GM20000 (cell line): ENCODE measurements at regions not wholly inside any gene's neighbourhood (a gene's known extent, or its start where the extent isn't known, plus 50 kb on each side); places are given as distances from the start of the nearest gene placed in this dataset.

Experiments
- DNase-seq: peaks from one replicate; pipeline ENCODE4 v3.0.0; 2012; ENCODE audit warnings: low spot score
- TF ChIP-seq, protein P1 (sequence below): IDR thresholded peaks from 2 replicates; pipeline ENCODE4 v1.5.1; 2012; ENCODE audit warnings: mild to moderate bottlenecking, control low read depth; ENCODE audit errors: extremely low read depth, missing control alignments

DNA sequence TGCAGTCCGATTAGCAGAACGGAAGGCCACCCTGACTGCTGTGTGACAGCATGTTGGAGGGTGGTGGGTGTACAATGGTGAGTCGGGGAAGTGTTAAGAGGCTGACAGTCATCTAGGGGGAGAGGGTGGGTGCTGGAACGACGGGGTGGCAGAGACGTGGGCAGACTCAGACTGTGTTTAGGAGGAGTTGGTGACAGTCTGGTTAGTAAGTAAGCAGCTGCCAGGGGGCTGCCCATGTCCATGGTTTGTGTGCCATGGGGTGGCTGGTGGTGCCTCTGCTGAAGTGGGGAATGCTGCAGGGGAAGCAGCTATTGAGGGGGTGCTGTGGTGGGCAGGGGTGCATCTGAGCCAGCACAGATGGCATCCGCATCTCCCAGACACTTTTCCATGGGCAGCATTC is 51.3 kb upstream of the BOD1 start:
- no peak for DNase-seq
- TF ChIP-seq, protein P1, sequence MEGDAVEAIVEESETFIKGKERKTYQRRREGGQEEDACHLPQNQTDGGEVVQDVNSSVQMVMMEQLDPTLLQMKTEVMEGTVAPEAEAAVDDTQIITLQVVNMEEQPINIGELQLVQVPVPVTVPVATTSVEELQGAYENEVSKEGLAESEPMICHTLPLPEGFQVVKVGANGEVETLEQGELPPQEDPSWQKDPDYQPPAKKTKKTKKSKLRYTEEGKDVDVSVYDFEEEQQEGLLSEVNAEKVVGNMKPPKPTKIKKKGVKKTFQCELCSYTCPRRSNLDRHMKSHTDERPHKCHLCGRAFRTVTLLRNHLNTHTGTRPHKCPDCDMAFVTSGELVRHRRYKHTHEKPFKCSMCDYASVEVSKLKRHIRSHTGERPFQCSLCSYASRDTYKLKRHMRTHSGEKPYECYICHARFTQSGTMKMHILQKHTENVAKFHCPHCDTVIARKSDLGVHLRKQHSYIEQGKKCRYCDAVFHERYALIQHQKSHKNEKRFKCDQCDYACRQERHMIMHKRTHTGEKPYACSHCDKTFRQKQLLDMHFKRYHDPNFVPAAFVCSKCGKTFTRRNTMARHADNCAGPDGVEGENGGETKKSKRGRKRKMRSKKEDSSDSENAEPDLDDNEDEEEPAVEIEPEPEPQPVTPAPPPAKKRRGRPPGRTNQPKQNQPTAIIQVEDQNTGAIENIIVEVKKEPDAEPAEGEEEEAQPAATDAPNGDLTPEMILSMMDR: no peak

DNA sequence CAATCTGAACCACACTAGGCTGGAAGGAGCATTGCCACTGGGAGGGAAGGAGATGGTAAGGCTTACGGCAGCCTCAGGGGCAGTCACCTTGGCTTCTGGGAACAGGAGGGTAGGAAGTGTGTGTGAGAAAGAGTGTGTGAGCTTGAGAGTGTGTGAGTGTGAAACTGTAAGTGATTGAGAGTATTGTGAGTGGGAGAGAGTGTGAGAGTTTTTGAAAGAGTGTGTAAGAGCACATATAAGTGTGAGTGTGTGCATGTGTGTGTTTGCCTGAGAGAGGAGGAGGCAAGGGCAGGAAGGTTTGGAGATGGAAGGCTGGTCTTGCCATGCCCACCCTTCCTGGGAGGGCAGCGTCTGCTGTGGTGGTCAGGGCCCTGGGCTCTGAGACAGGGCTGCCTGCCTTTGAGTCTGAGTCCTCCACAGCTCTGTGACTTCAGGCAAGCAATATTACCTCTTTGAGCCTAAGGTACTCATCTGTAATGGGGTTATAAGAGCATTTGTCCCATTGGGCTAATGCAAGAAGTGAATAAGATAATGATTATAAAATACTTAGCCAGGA is 51.9 kb upstream of the BOD1 start:
- DNase-seq: no peak
- TF ChIP-seq, protein P1: no peak

DNA sequence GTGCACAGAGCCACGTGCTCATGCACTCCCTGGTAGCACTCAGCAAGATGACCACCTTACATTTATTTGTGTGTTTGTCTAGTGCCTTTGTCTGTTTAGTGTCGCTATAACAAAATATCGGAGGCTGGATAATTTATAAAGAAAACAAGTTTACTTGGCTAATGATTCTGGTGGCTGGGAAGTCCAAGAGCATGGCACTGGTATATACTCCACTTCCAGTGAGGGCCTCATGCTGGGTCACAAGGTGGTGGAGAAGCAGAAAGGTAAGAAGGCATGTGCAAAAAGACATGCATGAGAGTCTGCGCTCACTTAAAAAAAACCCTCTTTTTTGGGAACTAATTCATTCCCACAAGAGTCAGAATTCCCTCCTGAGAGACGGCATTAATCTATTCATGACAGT is 52.5 kb upstream of the BOD1 start:
- no peak for DNase-seq
- TF ChIP-seq, protein P1: no peak

DNA sequence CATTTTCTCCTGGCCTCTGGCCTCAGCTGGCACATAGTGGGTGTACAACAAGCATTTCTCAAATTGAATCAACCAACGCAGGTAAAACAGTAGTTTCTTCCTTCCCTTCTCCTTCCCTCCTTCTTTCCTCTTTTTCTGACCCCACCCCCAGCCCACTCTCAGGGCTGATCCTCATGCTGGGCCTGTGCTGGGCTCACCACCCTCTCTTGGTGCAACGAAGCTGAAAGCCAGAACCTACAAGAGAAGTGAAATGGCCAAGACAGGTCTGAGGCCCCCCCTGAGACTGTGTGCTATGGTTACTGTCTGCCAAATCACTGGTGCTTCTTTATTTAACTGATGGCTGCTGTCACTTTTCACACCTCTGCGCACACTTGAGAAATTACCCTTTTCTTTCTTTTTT is 53.0 kb upstream of the BOD1 start:
- TF ChIP-seq, protein P1: no peak

DNA sequence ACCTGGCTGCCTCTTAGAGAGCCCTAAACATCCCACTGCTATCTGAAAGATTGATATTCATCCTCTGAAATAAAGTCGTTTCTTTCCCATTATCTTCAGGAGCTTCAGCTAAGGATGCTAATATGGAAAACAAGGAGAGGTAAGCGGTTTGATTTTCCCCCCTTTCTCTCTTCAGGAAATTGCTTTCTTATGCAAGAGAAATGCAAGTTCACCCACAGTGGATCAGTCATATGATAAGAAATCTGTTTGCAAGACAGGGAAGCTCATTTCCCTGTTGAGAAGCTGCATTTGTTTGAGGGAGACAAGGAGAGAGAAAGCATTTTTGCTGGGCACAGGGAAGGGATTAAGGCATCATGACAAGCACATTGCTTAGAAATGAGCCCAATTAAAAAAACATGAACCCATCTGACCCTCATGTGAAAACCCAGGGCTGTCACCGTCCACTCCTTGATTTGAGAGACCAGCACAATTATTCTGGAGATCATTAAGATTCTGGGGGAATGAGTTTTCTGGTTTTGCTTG is 53.7 kb upstream of the BOD1 start:
- TF ChIP-seq, protein P1: no peak
- DNase-seq: no peak

More for the DNA sequence above, 53.0 kb upstream of the BOD1 start:
- no peak for DNase-seq

DNA sequence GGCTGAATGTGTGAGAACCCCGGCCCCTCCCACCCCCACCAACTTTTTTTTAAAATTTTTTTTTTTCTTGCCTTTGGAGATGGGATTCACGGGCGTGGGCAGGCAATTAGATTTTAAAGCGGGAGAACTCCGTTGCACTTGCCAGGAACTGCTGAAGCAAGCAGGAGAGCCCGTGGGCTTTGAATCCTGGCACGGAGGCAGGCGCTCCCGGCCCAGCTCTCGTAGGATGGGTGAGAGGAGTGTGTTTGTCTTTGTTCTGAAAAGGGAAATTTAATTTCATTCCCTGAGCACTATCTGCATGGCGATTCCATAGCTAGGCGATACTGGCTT is 54.3 kb upstream of the BOD1 start:
- no peak for DNase-seq
- TF ChIP-seq, protein P1: no peak

DNA sequence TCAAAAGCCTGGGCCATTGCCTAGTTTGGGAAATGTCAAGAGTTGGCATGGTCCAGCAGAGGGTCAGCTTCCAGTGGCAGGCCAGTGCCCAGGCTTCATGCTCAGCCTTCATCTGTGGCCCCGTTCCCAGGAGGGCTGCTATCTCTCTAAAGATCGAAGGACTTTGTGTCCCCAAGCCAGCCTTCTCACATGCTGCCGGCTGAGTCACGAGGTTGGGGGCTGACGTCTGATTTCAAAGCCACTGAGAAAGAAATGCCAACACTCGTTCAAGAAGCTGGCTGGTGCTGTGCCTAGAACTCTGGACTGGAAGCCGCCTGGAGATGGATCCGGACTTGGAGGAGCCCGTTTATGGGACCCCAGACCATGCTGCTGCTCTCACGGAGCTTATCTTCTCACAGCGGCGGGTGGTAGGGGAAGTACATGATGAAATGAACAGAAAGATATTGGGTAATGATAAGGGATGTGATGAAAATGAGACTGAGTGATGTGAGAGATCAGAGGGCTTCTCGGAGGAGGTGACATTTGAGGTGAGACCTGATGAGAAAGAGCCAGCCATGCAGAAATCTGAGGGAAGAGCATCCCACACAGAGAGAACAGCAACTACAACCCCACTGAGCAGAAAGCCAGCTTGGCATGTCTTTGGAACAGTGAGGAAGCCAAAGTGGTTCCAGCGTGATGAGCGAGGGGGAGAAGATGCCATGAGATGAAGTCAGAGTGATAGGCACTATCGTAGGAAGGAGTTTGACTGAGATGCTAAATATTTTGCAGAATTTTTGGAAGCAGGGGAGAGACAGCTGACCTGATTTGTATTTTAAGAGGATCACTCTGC is 54.9 kb upstream of the BOD1 start:
- no peak for DNase-seq
- TF ChIP-seq, protein P1: no peak
